ENCODE measurements at regions not wholly inside any gene's neighbourhood (a gene's known extent, or its start where the extent isn't known, plus 50 kb on each side); places are given as distances from the start of the nearest gene placed in this dataset.

- no peak for TF ChIP-seq CTCF (IDR thresholded peaks at IDR 0.05)
- no peak for TF ChIP-seq POLR2A (IDR thresholded peaks at IDR 0.05)
Measured at GRCh38 chr1:87715052-87715451, 386.4 kb downstream of the LMO4 start.
